ENCODE measurements at regions not wholly inside any gene's neighbourhood (a gene's known extent, or its start where the extent isn't known, plus 50 kb on each side); places are given as distances from the start of the nearest gene placed in this dataset.

- no peaks in the 10 kb centered on the region for H4K20me1 ChIP-seq (ENCODE audit: insufficient read depth, low read length)
- H3K27ac ChIP-seq (ENCODE audit: low read depth, low read length): no peak overlapping the region
- no peaks in the 10 kb centered on the region for H3K27me3 ChIP-seq (ENCODE audit: insufficient read depth, low read length)
- no peak overlapping the region for H3K4me3 ChIP-seq (ENCODE audit: insufficient read depth, low read length)
- H3K4me1 ChIP-seq (ENCODE audit: insufficient read depth, low read length): no peaks in the 10 kb centered on the region
- TF ChIP-seq CTCF (IDR thresholded peaks at IDR 0.05; ENCODE audit: extremely low read depth, low read depth, low read length): no peak
- no peak overlapping the region for H3K4me2 ChIP-seq (ENCODE audit: insufficient read depth, low read length)
- no peaks in the 10 kb centered on the region for H3K79me2 ChIP-seq (ENCODE audit: insufficient read depth, low read length)
- DNase-seq (ENCODE audit: insufficient read length, low spot score, missing footprints): peak; percentile 30
- no peaks in the 10 kb centered on the region for H3K36me3 ChIP-seq (ENCODE audit: insufficient read depth, low read length)
- H2AFZ ChIP-seq (ENCODE audit: low read length): no peak overlapping the region
- no peaks in the 10 kb centered on the region for H3K9me3 ChIP-seq (ENCODE audit: low read depth, low read length)
Measured at GRCh38 chr5:91443761-91444467, 60.8 kb upstream of the ARRDC3 start.

GRCh38 chr5:91443023-91443422 is 59.9 kb upstream of the ARRDC3 start:
- no peak overlapping the region for H3K4me2 ChIP-seq (ENCODE audit: insufficient read depth, low read length)
- no peaks in the 10 kb centered on the region for H3K27me3 ChIP-seq (ENCODE audit: insufficient read depth, low read length)
- no peaks in the 10 kb centered on the region for H4K20me1 ChIP-seq (ENCODE audit: insufficient read depth, low read length)
- no peaks in the 10 kb centered on the region for H3K4me1 ChIP-seq (ENCODE audit: insufficient read depth, low read length)
- no peak overlapping the region for H2AFZ ChIP-seq (ENCODE audit: low read length)
- H3K4me3 ChIP-seq (ENCODE audit: insufficient read depth, low read length): no peak overlapping the region
- no peaks in the 10 kb centered on the region for H3K9me3 ChIP-seq (ENCODE audit: low read depth, low read length)
- H3K27ac ChIP-seq (ENCODE audit: low read depth, low read length): no peak overlapping the region
- no peaks in the 10 kb centered on the region for H3K36me3 ChIP-seq (ENCODE audit: insufficient read depth, low read length)
- TF ChIP-seq CTCF (IDR thresholded peaks at IDR 0.05; ENCODE audit: extremely low read depth, low read depth, low read length): no peak
- H3K79me2 ChIP-seq (ENCODE audit: insufficient read depth, low read length): no peaks in the 10 kb centered on the region
- DNase-seq (ENCODE audit: insufficient read length, low spot score, missing footprints): peak; percentile 18

GRCh38 chr5:91441082-91441481 is 58.0 kb upstream of the ARRDC3 start:
- Histone ChIP-seq H2AFZ (ENCODE audit: low read length) (no peak overlapping the region), H3K36me3 (ENCODE audit: insufficient read depth, low read length) (no peaks in the 10 kb centered on the region), H3K4me1 (ENCODE audit: insufficient read depth, low read length) (no peaks in the 10 kb centered on the region), H3K27me3 (ENCODE audit: insufficient read depth, low read length) (no peaks in the 10 kb centered on the region), H3K4me2 (ENCODE audit: insufficient read depth, low read length) (no peak overlapping the region), H3K9me3 (ENCODE audit: low read depth, low read length) (no peaks in the 10 kb centered on the region), H3K79me2 (ENCODE audit: insufficient read depth, low read length) (no peaks in the 10 kb centered on the region), H4K20me1 (ENCODE audit: insufficient read depth, low read length) (no peaks in the 10 kb centered on the region), H3K4me3 (ENCODE audit: insufficient read depth, low read length) (no peak overlapping the region), H3K27ac (ENCODE audit: low read depth, low read length) (no peak overlapping the region)
- no peak for TF ChIP-seq CTCF (IDR thresholded peaks at IDR 0.05; ENCODE audit: extremely low read depth, low read depth, low read length)
- DNase-seq (ENCODE audit: insufficient read length, low spot score, missing footprints): no peak

- no peak for TF ChIP-seq CTCF (IDR thresholded peaks at IDR 0.05; ENCODE audit: extremely low read depth, low read depth, low read length)
- Histone ChIP-seq H3K4me1 (ENCODE audit: insufficient read depth, low read length) (no peaks in the 10 kb centered on the region), H3K36me3 (ENCODE audit: insufficient read depth, low read length) (no peaks in the 10 kb centered on the region), H3K9me3 (ENCODE audit: low read depth, low read length) (no peaks in the 10 kb centered on the region), H3K27me3 (ENCODE audit: insufficient read depth, low read length) (no peaks in the 10 kb centered on the region), H4K20me1 (ENCODE audit: insufficient read depth, low read length) (no peaks in the 10 kb centered on the region), H3K27ac (ENCODE audit: low read depth, low read length) (no peak overlapping the region), H3K4me2 (ENCODE audit: insufficient read depth, low read length) (no peak overlapping the region), H2AFZ (ENCODE audit: low read length) (no peak overlapping the region), H3K79me2 (ENCODE audit: insufficient read depth, low read length) (no peaks in the 10 kb centered on the region), H3K4me3 (ENCODE audit: insufficient read depth, low read length) (no peak overlapping the region)
- no peak for DNase-seq (ENCODE audit: insufficient read length, low spot score, missing footprints)
Measured at GRCh38 chr5:91438871-91439270, 55.8 kb upstream of the ARRDC3 start.
